Bronchial epithelial cell (primary cell): ENCODE measurements at regions not wholly inside any gene's neighbourhood (a gene's known extent, or its start where the extent isn't known, plus 50 kb on each side); places are given as distances from the start of the nearest gene placed in this dataset.

Experiments used
- DNase-seq: peaks from one replicate; pipeline ENCODE4 v3.0.0-alpha.2; 2010; ENCODE audit warnings: low read depth
- FAIRE-seq: peaks from 2 replicates; lab custom pipeline; 2011; peaks lifted over from hg19 to GRCh38; lab: Jason Lieb, UNC
- H3K27me3 ChIP-seq: 2 replicates; pipeline ENCODE4 v1.5.1; 2011; ENCODE audit warnings: low read length; ENCODE audit not compliant: control insufficient read depth, insufficient read depth
- H3K36me3 ChIP-seq: 2 replicates; pipeline ENCODE4 v1.5.1; 2011; ENCODE audit warnings: low read length; ENCODE audit not compliant: control insufficient read depth, insufficient read depth
- H3K4me3 ChIP-seq: 2 replicates; pipeline ENCODE4 v1.5.1; 2011; ENCODE audit warnings: mild to moderate bottlenecking, low read depth, low read length, control low read depth
- TF ChIP-seq, protein P1 (sequence below): IDR thresholded peaks from 2 replicates; pipeline ENCODE4 v1.5.1; 2011; ENCODE audit warnings: mild to moderate bottlenecking, moderate library complexity, low read length, control low read depth, inconsistent platforms; ENCODE audit not compliant: insufficient read depth, severe bottlenecking

DNA sequence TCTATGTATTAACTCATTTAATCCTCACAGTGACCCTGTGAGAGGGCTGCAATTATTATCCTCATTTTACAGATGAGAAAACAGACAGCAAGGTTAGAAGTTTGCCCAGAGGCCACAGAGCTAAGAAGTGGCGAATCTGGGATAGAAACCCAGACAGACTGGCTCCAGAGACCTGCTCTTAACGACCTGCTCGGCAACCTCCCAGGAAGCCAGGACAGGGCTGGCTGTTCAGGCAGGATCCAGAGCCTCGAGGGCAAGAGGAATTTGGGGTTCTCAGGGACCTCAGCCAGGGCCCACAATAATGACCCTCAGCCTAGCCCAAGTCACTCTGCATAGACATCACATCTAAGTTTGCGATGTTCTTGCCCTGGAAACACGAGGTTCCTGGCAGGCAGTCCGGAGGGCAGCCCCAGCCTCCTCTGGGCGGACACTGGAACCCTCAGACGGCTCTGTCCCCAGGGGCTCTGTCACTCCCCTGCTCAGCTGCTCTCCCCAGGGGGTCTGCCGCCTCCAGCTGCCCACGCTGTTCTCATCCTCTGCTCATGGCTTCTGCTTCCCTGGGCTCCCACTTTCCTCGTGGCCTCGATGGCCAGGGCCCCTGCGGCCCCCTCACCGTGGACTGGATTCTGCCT, 138.5 kb upstream of the ERCC6L2 start:
- TF ChIP-seq, protein P1, sequence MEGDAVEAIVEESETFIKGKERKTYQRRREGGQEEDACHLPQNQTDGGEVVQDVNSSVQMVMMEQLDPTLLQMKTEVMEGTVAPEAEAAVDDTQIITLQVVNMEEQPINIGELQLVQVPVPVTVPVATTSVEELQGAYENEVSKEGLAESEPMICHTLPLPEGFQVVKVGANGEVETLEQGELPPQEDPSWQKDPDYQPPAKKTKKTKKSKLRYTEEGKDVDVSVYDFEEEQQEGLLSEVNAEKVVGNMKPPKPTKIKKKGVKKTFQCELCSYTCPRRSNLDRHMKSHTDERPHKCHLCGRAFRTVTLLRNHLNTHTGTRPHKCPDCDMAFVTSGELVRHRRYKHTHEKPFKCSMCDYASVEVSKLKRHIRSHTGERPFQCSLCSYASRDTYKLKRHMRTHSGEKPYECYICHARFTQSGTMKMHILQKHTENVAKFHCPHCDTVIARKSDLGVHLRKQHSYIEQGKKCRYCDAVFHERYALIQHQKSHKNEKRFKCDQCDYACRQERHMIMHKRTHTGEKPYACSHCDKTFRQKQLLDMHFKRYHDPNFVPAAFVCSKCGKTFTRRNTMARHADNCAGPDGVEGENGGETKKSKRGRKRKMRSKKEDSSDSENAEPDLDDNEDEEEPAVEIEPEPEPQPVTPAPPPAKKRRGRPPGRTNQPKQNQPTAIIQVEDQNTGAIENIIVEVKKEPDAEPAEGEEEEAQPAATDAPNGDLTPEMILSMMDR = no peak
- no peaks in the 10 kb centered on the region for H3K27me3 ChIP-seq
- H3K4me3 ChIP-seq = no peak overlapping the region
- DNase-seq (no peak), FAIRE-seq (no peak)
- H3K36me3 ChIP-seq = no peaks in the 10 kb centered on the region

DNA sequence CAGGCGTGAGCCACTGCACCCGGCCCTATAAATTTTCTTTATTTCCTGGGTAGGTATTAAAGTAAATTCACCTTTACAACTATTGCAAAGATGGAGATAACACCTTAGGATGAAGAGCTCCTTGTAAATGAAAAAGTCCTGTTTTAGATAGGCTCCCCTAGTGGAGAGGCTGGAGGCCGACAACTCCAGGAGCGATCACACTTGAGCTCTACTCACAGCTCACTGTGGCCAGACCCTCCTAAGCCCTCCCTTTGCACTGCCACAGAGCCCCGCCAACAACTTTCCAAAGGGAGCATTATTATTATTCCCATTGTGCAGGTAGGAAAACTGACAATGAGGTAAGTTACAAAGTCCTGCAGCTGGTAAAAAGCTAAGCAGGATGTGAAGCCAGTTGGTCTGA, 139.1 kb upstream of the ERCC6L2 start:
- Histone ChIP-seq H3K36me3 (no peaks in the 10 kb centered on the region), H3K27me3 (no peaks in the 10 kb centered on the region), H3K4me3 (no peak overlapping the region)
- DNase-seq = no peak
- FAIRE-seq = no peak
- TF ChIP-seq, protein P1 = peak; percentile 23

DNA sequence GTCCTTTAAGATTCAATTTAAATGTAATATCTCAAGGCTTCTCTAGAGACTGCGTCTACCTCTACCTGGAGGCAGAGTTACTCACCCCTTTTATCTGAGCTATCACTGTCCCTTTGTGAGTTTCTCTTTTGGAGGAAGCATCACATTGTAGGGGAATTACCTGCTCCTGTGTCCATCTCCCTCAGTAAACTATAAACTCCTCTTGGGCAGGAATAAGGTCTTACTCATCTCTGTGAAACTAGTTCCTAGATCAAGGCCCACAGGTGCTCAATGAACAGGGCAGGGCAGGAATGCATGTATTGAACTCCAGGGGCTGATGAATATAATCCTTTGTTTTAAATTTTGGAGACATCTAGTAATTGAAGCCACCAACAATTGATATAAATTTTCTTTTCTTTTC, 139.8 kb upstream of the ERCC6L2 start:
- H3K36me3 ChIP-seq = no peaks in the 10 kb centered on the region
- no peak overlapping the region for H3K4me3 ChIP-seq
- no peak for FAIRE-seq
- no peak for DNase-seq
- TF ChIP-seq, protein P1 = no peak
- H3K27me3 ChIP-seq = no peaks in the 10 kb centered on the region

DNA sequence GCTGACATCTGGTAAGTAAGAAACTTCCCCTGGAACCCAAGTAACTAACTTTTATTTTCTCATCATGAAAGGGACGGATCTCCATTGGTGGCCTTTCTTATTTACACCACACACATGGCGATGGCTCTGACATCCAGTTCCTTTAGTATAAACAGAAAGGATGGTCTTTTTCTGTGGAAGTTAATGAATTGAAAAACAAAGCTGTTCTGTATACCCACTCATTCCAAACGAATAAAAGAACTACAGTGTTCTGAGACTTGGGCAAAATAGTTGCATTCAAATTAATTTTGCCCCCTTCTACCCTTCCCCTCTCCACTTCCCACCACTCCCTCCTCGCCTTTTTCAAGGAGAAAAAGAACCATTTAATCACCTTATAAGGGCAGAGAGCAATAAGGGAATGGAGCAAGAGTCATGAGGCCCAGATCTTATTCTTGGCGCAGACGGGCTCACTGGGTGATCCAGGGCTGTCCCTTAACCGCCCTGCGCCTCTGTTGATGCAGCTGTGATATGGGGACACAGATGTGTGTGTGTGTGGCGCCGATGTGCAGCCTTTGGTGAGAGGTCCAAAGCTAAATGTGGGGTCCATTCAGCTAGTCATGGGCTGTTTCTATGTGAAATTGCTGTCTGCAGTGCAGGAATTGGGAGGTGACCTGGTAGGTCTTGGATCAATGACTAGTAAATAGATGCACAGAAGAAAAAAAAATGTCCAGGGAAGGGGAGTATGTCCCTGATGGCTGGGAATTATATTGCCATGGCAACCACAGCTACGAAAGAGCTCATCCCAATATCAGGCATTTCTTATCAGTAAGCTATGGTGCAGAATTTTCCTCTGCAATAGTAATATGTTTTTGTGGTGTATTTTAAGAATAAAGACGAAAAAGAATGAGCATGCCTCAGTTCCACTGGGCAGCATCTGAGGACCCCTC, 141.5 kb upstream of the ERCC6L2 start:
- TF ChIP-seq, protein P1 = no peak
- FAIRE-seq (no peak), DNase-seq (no peak)
- H3K36me3 ChIP-seq = no peaks in the 10 kb centered on the region
- H3K4me3 ChIP-seq = no peak overlapping the region
- no peaks in the 10 kb centered on the region for H3K27me3 ChIP-seq

DNA sequence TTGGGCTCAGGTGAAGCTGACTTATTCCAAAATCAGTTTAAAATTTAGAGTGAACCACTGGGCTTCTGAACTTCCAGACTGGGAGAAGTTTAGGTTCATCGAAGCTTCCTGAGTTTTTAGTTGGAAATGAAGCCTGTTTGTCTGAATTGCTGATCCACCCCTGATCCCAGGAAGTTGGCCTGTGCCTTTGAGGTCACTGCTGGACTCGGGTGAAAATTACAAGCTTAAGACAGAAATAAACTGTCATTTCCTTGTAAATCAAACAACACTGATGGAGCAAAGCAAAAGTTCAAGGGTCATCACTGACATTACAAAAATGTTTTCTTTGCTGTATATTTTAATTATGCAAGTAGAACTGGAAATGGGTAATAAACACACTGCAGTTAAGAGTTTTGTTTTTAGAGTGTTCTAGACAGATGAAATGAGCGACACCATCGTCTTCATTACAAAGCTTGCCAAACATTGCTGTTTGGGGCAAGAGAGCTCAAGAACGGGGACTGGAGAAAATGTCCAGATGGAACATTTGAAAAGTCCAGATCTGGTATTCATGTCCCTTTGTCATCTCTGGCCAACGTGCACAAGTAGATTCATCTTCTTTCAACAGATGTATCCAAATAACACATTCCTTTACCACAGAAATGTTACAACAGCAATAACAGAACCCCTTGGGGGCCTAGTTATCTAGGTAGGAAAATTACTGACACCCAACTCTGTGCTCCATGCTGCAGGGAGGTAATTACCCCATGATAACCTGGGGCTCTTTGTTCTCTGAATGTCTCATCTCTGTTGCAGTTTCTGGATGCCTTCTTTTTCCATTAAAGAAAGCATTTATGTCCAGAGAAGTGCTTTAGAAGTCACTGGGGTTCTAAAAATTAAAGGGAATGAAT, 142.4 kb upstream of the ERCC6L2 start:
- FAIRE-seq (no peak), DNase-seq (no peak)
- TF ChIP-seq, protein P1 = no peak
- H3K4me3 ChIP-seq = no peak overlapping the region
- no peaks in the 10 kb centered on the region for H3K27me3 ChIP-seq
- no peaks in the 10 kb centered on the region for H3K36me3 ChIP-seq
